ENCODE measurements at regions not wholly inside any gene's neighbourhood (a gene's known extent, or its start where the extent isn't known, plus 50 kb on each side); places are given as distances from the start of the nearest gene placed in this dataset.

DNA sequence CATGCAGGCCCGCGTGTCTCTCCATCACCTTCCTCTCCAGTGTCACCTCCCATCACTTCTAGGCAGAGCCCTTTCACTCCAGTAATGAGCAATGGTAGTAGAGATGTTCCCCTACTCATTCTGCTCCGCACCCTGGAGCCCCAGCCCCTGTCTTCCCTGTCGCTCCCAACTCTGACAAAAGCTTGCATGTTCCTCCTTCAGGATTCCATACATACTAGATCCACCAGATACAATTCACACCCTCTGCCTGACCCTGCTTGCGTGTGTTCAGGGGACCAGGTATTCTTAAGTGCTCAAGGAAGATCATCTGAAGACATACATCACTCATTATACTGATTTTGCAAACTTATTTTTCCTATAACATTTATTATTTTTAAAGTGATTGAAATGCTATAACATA, 222.7 kb downstream of the SNX19 start:
- ATAC-seq (no peak), DNase-seq (no peak)
- no peak overlapping the region for H3K4me3 Mint-ChIP-seq
- peaks cover 0 to 10% (median 2%) of the 10 kb centered on the region in 5 donors for H3K27me3 Mint-ChIP-seq
- H3K27ac Mint-ChIP-seq, result no peak overlapping the region
- POLR2A ChIA-PET, result no interaction called here
- no peaks in the 10 kb centered on the region for H3K9me3 Mint-ChIP-seq
- no peaks in the 10 kb centered on the region for H3K4me1 Mint-ChIP-seq
- no peaks in the 10 kb centered on the region for H3K36me3 Mint-ChIP-seq

DNA sequence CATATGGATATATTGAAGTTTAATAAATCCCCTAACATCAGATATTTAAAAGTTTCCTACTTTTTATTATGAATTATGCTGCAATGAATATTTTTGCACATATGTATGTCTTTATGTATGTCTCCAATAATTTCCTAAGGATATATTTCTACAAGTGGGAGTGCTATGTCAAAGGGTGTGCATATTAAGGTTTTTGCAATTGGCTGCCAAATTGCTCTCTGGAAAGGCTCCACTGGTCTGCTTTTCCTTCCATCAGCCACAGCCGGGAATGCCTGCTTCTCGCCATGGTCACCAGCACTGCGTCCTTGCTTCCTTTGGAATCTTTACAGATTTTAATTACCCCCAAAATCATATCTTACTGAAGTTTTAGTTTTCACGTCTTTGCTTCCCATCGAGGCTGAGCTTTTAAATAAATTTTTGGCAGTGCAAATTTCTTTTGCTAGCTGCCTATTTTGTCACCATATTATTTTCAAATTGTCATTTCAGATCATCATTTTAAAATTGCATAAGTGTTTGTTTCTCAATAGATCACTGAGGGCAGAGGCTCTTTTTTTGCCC, 221.7 kb downstream of the SNX19 start:
- Mint-ChIP-seq H3K4me3 (no peak overlapping the region), H3K27me3 (peaks cover 0 to 10% (median 2%) of the 10 kb centered on the region in 5 donors), H3K4me1 (no peaks in the 10 kb centered on the region), H3K27ac (no peak overlapping the region), H3K36me3 (no peaks in the 10 kb centered on the region), H3K9me3 (no peaks in the 10 kb centered on the region)
- no peak for ATAC-seq
- POLR2A ChIA-PET, result no interaction called here
- DNase-seq, result no peak

- no peaks in the 10 kb centered on the region for H3K4me1 Mint-ChIP-seq
- DNase-seq, result no peak
- no peak overlapping the region for H3K27ac Mint-ChIP-seq
- H3K9me3 Mint-ChIP-seq, result peaks cover 0 to 3% (median 0%) of the 10 kb centered on the region in 9 donors
- no peaks in the 10 kb centered on the region for H3K36me3 Mint-ChIP-seq
- POLR2A ChIA-PET, result no interaction called here
- no peak for ATAC-seq
- H3K27me3 Mint-ChIP-seq, result peaks cover 0 to 5% (median 3%) of the 10 kb centered on the region in 5 donors
- H3K4me3 Mint-ChIP-seq, result no peak overlapping the region
Measured at GRCh38 chr11:130698174-130698573, 218.1 kb downstream of the SNX19 start.

DNA sequence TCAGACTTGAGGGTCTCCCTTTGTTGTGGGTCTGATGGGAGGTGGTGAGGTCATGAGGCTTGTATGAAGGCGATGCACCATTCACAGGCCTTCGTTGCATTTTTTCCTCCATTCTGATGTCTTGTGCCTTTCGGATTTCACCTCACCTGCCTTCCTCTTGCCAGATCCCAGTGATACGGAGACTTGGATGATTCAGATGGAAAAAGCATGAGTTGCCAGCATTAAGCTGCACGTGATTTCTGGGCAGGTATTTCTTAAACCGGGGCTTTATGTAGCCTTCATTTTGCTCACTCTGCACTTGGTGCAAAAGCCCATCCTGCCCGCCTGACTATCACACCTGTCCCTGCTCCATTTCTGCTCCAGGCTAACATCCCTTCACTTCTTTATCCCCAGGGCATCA, 216.7 kb downstream of the SNX19 start:
- Mint-ChIP-seq H3K27ac (no peak overlapping the region), H3K36me3 (no peaks in the 10 kb centered on the region), H3K27me3 (peaks cover 0 to 10% (median 1%) of the 10 kb centered on the region in 5 donors), H3K4me1 (no peaks in the 10 kb centered on the region), H3K9me3 (peaks cover 0 to 4% (median 0%) of the 10 kb centered on the region in 9 donors), H3K4me3 (no peak overlapping the region)
- DNase-seq (no peak), ATAC-seq (no peak)
- POLR2A ChIA-PET, result no interaction called here

DNA sequence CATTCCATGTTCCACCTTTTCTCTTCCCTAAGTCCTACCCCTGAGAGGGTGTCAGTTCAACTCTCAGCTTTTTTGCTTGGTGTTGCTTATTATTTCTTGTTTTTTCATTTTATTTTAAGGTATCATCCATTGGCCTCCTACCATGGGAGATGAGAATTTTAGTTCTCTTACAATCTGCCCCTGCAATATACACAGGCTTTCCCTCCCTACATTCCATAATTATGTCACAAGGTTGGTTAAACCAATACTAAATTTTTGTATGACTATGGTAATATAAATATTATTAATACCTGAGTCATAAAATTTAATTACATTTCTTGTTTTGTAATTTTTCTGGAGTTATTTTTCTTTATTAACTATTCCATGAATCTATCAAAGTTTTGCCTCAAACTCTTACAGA, 216.2 kb downstream of the SNX19 start:
- no peak overlapping the region for H3K4me3 Mint-ChIP-seq
- H3K27me3 Mint-ChIP-seq, result peaks cover 0 to 10% (median 1%) of the 10 kb centered on the region in 5 donors
- ATAC-seq (no peak), DNase-seq (no peak)
- no peak overlapping the region for H3K27ac Mint-ChIP-seq
- POLR2A ChIA-PET, result no interaction called here
- H3K36me3 Mint-ChIP-seq, result no peaks in the 10 kb centered on the region
- no peaks in the 10 kb centered on the region for H3K4me1 Mint-ChIP-seq
- peaks cover 0 to 4% (median 0%) of the 10 kb centered on the region in 9 donors for H3K9me3 Mint-ChIP-seq

DNA sequence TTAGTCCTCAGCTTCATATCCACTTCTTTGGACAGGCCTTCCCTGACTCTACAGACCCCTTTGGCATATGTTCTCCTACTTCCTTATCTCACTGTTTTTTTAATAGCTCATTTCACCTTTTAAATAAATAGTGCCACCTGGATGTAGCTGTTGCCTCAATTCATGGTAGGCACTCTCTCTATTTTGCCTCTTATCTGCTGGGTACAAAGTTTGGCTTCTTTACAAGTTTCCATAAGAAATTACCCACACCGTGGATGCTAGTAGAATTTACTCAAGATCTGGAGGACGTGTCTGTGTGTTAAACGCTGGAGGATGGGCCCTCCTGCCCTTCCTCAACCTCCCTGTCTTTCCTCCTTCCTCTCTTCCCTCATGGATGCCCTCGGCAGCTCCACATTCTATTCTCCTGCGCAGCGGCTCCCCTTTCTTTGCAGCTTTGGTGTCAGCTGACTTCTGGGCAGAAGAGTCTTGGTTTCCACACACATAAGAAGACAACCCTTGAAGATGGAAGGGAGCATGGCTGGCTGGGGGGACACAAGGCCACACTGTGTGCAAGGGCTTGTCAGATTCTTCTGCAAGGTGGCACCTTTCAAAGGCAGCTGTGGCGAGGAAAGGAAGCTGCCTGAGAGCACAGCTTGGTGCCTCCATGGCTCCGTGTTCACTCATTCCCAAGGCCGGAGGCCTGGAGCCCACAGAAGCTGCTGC, 212.6 kb downstream of the SNX19 start:
- DNase-seq (no peak), ATAC-seq (no peak)
- H3K36me3 Mint-ChIP-seq, result no peaks in the 10 kb centered on the region
- peaks cover 0 to 9% (median 0%) of the 10 kb centered on the region in 9 donors for H3K9me3 Mint-ChIP-seq
- H3K27ac Mint-ChIP-seq, result no peak overlapping the region
- POLR2A ChIA-PET, result no interaction called here
- H3K4me3 Mint-ChIP-seq, result no peak overlapping the region
- H3K4me1 Mint-ChIP-seq, result no peaks in the 10 kb centered on the region
- peaks cover 4 to 24% (median 9%) of the 10 kb centered on the region in 5 donors for H3K27me3 Mint-ChIP-seq

DNA sequence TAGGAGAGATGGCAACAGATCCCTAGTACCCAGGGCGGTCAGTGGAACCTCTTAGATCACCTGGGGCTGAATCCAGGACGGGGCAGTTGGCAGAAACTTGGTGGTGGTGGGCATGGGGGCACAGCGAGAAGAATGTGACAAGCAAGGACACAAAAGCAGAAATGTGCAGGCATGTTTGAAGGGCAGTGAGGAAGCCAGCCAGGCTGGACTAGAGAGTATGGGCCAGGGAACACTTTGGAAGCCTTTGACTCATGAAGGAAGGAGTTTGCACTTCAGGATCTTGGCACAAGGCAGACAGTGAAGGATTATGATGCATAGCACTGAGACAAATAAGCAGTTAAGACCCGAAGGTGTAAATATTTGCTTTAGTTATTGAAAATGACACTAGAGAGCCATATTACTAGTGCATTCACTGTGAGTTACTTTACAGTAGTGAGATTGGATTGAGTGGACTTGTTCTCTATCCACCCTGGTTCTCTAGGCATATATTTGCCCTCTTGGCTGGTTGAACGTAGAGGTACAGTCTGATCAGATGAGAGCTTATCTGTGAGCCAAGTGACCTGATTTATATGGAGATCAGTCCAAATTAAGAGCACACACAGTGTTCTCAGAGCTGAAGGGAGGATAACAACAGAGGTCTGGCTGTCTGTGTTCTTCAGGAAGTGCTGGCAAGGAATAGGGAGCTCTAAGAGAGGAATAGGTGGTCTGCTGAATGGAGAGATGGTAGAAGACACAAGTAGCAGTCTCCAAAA, 210.4 kb downstream of the SNX19 start:
- Mint-ChIP-seq H3K4me3 (no peak overlapping the region), H3K4me1 (no peaks in the 10 kb centered on the region), H3K36me3 (no peaks in the 10 kb centered on the region), H3K9me3 (peaks cover 0 to 9% (median 0%) of the 10 kb centered on the region in 9 donors), H3K27me3 (peaks cover 5 to 24% (median 9%) of the 10 kb centered on the region in 5 donors), H3K27ac (no peak overlapping the region)
- no peak for ATAC-seq
- no peak for DNase-seq
- POLR2A ChIA-PET, result no interaction called here

DNA sequence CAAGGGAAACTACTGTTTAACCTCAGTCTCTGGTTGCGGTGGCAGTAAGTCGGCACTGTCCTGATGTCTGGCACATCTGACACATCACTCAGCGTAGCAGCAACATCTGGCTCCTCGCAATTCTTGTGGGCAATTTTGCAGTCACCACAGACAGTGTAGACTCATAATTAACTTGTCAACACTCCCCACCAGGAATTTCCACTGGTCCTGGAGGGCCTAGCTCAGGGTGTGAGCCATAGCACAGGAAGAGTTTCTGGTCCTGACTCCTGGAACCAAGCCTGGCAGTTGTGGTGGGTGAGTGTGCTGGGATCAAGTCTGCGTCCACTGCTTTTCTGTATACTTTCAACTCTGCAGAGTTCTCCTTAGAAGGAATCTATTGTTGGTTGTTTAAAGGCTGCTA, 209.7 kb downstream of the SNX19 start:
- Mint-ChIP-seq H3K9me3 (peaks cover 0 to 9% (median 0%) of the 10 kb centered on the region in 9 donors), H3K36me3 (no peaks in the 10 kb centered on the region), H3K4me3 (no peak overlapping the region), H3K27me3 (peaks cover 5 to 24% (median 9%) of the 10 kb centered on the region in 5 donors), H3K4me1 (no peaks in the 10 kb centered on the region), H3K27ac (peak overlapping the region in 1 of 10 donors; percentile 40)
- no peak for ATAC-seq
- DNase-seq, result no peak
- POLR2A ChIA-PET, result no interaction called here

DNA sequence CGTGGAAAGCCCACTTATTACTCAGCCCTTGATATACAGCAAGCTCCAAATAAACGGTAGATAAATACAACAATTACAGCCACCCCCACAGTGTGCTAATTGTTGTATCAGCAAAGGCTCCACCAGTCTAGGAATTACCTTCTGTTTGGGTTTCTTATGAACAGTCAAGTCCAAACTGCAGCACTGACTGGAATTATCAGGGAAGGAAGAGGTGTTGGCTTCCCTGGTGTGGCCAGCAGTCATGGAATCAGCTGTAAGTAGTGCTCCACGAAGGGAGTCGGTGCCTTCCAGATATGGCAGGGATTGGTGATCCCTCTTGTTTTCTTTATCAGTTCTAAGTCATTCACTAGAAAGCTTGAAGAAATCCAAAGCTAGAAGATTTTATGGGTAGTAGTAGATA, 209.1 kb downstream of the SNX19 start:
- H3K4me3 Mint-ChIP-seq, result no peak overlapping the region
- ATAC-seq, result no peak
- peaks cover 5 to 24% (median 9%) of the 10 kb centered on the region in 5 donors for H3K27me3 Mint-ChIP-seq
- POLR2A ChIA-PET, result no interaction called here
- H3K9me3 Mint-ChIP-seq, result peaks cover 0 to 9% (median 0%) of the 10 kb centered on the region in 9 donors
- H3K4me1 Mint-ChIP-seq, result no peaks in the 10 kb centered on the region
- no peaks in the 10 kb centered on the region for H3K36me3 Mint-ChIP-seq
- no peak overlapping the region for H3K27ac Mint-ChIP-seq
- no peak for DNase-seq

DNA sequence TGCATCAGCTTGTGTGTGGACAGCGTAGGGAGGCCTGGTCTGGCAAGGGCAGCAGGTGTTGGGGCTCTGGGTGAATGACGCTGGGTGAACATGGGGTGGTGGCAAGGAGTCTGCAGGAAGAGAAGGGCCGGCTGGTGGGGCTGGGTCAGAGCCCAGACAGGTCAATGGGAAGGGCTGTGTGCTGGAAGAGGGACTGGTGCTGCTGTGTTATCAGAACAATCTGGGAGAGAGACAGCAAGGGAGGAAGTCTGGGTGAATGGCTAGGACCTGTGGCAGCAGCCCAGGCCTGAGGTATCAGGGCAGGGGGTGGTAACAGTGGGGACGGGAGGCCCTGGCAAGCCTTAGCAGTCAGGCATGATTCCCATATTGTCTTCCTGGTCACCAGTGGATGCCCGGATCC, 206.7 kb downstream of the SNX19 start:
- peaks cover 0 to 1% (median 0%) of the 10 kb centered on the region in 4 donors for H3K4me1 Mint-ChIP-seq
- H3K9me3 Mint-ChIP-seq, result peaks cover 0 to 4% (median 0%) of the 10 kb centered on the region in 9 donors
- no peak for ATAC-seq
- H3K27me3 Mint-ChIP-seq, result peaks cover 1 to 24% (median 6%) of the 10 kb centered on the region in 5 donors
- no peak overlapping the region for H3K4me3 Mint-ChIP-seq
- POLR2A ChIA-PET, result no interaction called here
- H3K36me3 Mint-ChIP-seq, result no peaks in the 10 kb centered on the region
- no peak for DNase-seq
- H3K27ac Mint-ChIP-seq, result no peak overlapping the region

DNA sequence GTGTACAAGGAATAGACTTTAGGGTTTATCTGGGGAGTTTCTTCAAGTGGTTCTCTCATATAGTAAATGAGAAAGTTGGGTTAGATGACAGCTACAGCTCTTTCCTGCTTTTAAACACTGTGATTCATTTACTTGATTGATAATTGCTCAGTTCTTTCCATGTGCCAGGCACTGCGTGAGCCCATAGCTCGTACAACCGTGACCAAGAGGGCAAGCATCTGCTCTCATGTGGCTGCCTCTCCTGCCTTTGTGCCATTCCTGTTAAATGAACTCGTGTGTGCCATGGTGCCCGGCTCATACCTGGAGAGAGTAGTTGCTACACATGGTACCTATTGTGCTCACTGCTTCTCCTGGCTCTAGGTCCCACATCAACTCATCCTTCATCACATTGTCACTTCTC, 206.3 kb downstream of the SNX19 start:
- ATAC-seq (no peak), DNase-seq (no peak)
- Mint-ChIP-seq H3K9me3 (peaks cover 0 to 4% (median 0%) of the 10 kb centered on the region in 9 donors), H3K4me1 (peaks cover 0 to 1% (median 0%) of the 10 kb centered on the region in 4 donors), H3K27ac (no peak overlapping the region), H3K36me3 (no peaks in the 10 kb centered on the region), H3K4me3 (no peak overlapping the region), H3K27me3 (peaks cover 1 to 24% (median 6%) of the 10 kb centered on the region in 5 donors)
- POLR2A ChIA-PET, result no interaction called here

DNA sequence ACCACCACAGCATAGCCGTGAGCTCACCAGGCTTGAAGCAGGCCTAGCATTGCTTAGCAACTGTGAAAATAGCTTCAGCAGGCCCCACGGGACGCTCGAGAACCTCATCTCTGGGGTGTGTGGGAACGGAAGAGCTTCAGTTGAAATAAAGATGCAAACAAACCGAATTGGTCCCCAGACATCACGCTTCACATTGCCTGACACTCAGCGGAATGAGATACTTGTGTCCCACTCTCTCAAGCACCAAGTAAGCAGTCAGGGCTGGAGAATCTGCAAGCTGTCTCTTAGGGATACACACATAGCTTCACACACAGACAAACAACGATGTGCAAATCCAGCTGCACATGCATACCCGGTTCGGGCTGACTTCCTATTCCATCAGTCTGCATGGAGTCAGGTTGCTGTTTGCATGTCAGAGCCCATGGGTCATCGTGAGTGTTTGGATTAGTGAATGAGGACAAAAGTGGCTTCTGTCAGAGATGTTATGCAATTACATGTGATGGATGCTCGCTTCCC, 205.7 kb downstream of the SNX19 start:
- Mint-ChIP-seq H3K9me3 (peaks cover 0 to 2% (median 0%) of the 10 kb centered on the region in 9 donors), H3K4me3 (no peak overlapping the region), H3K36me3 (no peaks in the 10 kb centered on the region), H3K4me1 (peaks cover 0 to 1% (median 0%) of the 10 kb centered on the region in 4 donors), H3K27ac (no peak overlapping the region), H3K27me3 (peaks cover 1 to 21% (median 6%) of the 10 kb centered on the region in 5 donors)
- DNase-seq (no peak), ATAC-seq (no peak)
- POLR2A ChIA-PET, result no interaction called here

DNA sequence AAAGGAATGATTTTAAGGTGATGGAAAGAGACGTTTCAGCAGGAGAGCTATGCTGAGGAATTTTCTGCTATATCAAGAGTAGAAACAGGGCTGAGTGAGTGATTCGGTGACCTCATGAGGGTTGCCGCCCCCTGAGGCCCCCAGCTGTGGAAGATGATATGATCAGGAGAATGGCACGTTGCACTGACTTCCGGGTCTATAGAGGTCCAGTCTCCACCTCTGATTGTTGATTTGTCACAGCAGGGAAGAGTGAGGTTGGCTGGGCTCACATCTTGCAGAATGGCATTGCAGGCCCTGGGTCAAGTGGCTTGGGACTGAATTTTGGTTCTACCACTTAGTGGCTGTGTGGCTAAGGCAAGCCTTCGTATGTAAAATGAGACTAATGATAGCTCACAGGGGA, 205.1 kb downstream of the SNX19 start:
- no peak for DNase-seq
- Mint-ChIP-seq H3K4me3 (no peak overlapping the region), H3K4me1 (peaks cover 0 to 1% (median 0%) of the 10 kb centered on the region in 4 donors), H3K27me3 (peaks cover 1 to 15% (median 2%) of the 10 kb centered on the region in 5 donors), H3K27ac (no peak overlapping the region), H3K9me3 (no peaks in the 10 kb centered on the region), H3K36me3 (no peaks in the 10 kb centered on the region)
- POLR2A ChIA-PET, result no interaction called here
- no peak for ATAC-seq
